Coronary artery (tissue), 2 donors: ENCODE measurements at regions not wholly inside any gene's neighbourhood (a gene's known extent, or its start where the extent isn't known, plus 50 kb on each side); places are given as distances from the start of the nearest gene placed in this dataset.

Experiments used
- DNase-seq: peaks from one replicate; pipeline ENCODE4 v3.0.0-alpha.2; 2017; ENCODE audit warnings: low spot score
- H3K27ac ChIP-seq, 2 donors: fragments of 200-600 bp; sonication (generic); one replicate each; pipeline ENCODE4 v1.5.1; 2016 to 2019
- H3K4me3 ChIP-seq: fragments of 200-600 bp; sonication (generic); 2 replicates; pipeline ENCODE4 v1.5.1; 2016; ENCODE audit warnings: mild to moderate bottlenecking, moderate library complexity
- TF ChIP-seq, protein P1 (sequence below): fragments of 200-600 bp; sonication (generic); IDR thresholded peaks from one replicate; pipeline ENCODE4 v1.5.1; 2019; ENCODE audit warnings: antibody characterized with exemption

DNA sequence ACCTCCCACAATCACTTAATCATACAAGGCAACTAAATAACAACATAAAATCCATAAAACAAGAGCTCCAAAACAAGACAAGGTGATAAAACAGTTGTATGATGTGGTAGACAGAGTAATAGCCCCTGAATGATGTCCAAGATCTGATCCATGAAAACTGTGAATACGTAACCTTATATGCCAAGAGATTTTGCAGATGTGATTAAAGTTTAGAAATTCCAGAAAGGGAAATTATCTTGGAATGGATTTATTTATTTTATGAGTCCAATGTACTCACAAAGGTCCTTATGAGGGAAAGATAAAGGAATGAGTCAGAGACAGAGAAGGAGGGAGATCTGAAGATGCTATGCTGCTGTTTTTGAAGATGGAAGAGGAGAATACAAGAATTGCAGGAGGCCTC lies 1775.7 kb upstream of the C9orf72 start:
- DNase-seq = no peak
- H3K27ac ChIP-seq = no peak overlapping the region
- TF ChIP-seq, protein P1, sequence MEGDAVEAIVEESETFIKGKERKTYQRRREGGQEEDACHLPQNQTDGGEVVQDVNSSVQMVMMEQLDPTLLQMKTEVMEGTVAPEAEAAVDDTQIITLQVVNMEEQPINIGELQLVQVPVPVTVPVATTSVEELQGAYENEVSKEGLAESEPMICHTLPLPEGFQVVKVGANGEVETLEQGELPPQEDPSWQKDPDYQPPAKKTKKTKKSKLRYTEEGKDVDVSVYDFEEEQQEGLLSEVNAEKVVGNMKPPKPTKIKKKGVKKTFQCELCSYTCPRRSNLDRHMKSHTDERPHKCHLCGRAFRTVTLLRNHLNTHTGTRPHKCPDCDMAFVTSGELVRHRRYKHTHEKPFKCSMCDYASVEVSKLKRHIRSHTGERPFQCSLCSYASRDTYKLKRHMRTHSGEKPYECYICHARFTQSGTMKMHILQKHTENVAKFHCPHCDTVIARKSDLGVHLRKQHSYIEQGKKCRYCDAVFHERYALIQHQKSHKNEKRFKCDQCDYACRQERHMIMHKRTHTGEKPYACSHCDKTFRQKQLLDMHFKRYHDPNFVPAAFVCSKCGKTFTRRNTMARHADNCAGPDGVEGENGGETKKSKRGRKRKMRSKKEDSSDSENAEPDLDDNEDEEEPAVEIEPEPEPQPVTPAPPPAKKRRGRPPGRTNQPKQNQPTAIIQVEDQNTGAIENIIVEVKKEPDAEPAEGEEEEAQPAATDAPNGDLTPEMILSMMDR = no peak
- no peak overlapping the region for H3K4me3 ChIP-seq

DNA sequence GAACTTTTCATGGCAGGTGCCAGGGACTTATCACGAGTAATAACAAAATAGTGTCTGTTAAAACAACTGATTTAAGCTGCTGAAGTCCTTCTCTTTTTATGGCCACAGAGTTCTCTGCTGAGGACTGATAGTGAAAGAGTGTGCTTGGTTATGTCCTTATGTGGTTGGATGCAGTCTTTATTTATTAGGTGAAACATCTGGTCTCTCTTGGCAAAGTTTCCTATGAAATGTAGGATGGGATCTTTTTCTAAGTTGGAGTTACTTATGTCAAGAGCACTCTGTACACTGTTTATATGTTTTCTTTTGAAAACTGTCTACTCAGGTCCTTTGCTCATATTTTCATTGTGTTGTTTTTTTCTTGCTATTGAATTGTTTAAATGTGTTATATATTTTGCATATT lies 1816.1 kb upstream of the C9orf72 start:
- TF ChIP-seq, protein P1 = no peak
- Histone ChIP-seq H3K4me3 (no peak overlapping the region), H3K27ac (no peak overlapping the region)
- DNase-seq = no peak

DNA sequence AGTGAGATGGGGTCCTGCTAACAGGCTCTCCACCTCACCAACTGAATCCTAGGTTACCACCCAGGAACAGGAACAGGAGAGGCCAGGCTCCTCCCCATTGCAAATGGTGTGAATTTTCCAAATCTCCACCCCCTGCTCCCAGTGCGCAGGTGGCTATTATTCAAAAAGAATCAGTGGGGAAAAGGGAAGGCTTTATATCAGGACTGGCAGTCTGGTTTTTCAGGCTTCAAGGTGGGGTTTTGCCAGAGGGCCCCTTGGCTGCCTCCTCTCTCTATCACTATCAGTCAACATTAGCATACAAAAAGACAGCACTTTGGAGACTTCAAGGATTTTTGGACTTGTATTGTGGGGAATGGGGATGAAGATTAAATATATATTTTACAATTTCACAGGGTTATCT lies 1817.6 kb upstream of the C9orf72 start:
- TF ChIP-seq, protein P1 = no peak
- DNase-seq = no peak
- Histone ChIP-seq H3K4me3 (no peak overlapping the region), H3K27ac (no peak overlapping the region)

DNA sequence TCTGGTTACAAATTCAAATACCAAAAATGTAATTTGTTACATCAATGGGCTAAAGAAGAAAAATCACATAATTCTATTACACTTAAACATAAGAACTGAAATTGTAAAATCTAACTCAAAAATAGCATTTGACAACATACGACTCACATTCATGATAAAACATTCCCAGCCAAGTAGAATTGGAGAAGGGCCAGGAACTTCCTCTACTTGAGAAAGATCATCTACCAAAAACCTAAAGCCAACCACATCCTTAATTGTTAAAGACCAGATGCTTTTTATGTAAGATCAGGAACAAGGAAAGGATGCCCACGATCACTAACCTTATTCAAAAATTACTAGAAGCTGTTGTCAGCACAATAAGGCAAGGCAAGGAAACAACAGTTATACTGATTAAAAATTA lies 1819.8 kb upstream of the C9orf72 start:
- no peak for DNase-seq
- H3K4me3 ChIP-seq = no peak overlapping the region
- TF ChIP-seq, protein P1 = no peak

DNA sequence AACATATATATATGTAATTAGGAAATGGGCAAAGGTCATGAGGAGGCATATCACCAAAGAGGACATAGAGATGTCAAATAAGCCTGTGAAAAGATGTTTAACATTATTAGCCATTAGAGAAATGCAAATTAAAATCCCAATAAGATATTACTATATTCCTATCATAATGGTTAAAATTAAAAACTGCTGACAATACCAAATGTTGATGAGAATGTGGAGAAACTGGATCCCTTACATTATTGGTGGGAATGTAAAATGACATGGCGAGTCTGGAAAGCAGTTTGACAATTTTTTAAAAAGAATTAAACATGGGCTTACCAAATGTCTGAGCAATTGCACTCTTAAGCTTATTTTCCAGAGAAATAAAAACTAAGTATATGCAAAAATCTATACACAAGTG lies 1821.6 kb upstream of the C9orf72 start:
- no peak overlapping the region for H3K4me3 ChIP-seq
- DNase-seq = no peak
- TF ChIP-seq, protein P1 = no peak

More for the DNA sequence above, 1819.8 kb upstream of the C9orf72 start:
- H3K27ac ChIP-seq = no peak overlapping the region

GRCh38 chr9:29397148-29397547 lies 1823.9 kb upstream of the C9orf72 start:
- TF ChIP-seq, protein P1 = no peak
- H3K4me3 ChIP-seq = no peak overlapping the region
- H3K27ac ChIP-seq = no peak overlapping the region
- no peak for DNase-seq

More for the DNA sequence above, 1821.6 kb upstream of the C9orf72 start:
- no peak overlapping the region for H3K27ac ChIP-seq

- TF ChIP-seq, protein P1 = no peak
- H3K27ac ChIP-seq = no peak overlapping the region
- no peak for DNase-seq
- no peak overlapping the region for H3K4me3 ChIP-seq
Measured at GRCh38 chr9:29416204-29416603, 1842.9 kb upstream of the C9orf72 start.
